HG03196 (cell line): ENCODE measurements at regions not wholly inside any gene's neighbourhood (a gene's known extent, or its start where the extent isn't known, plus 50 kb on each side); places are given as distances from the start of the nearest gene placed in this dataset.

Experiments
- ATAC-seq: cut with Tn5 transposase; IDR thresholded peaks from one replicate; pipeline ENCODE4 v1.9.1; 2021; ENCODE audit not compliant: unreplicated experiment

DNA sequence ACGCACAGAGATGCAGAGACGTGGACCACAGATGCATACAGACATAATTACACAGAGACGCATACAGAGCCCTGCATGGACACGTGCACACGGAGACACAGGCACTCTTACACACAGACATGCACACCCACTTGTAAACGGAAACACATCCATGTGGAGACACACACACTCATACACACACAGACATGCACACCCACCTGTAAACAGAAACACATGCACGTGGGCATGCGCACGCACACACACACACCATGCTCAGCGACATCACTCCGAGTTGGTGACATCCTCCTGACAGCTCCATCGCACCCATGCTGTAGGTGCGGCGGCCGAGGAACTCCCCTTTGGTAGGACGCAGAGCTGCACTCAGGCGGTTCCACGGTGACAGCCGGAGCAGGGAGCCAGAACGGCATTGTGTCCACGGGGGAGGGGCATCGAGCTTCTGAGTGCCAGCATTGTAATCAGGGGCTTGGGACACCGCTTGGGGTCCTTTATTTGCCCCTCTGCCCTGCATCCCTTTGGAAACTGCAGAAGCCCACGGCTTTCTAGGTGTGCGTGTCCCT lies 233.5 kb downstream of the RBFOX3 start:
- ATAC-seq = no peak

DNA sequence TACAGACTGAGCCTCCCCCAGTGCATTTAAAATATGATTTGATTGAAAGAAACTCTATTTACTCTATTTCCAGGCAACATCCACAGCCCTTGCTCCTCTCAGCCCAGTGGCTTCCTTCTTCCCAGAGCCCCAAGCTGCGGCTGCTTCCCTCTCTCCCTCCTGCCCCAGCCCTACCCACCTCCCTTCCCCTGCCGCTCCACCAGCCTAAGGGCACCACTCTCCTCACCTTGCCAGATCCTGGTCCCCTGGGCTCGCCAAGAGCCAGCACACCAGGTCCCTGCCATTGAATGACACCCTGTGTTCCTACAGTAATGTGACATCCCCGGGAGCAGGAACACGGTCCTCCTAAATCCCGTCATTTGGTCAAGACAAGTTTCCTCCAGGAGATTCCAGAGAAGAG lies 236.0 kb downstream of the RBFOX3 start:
- no peak for ATAC-seq

- no peak for ATAC-seq
Observed at GRCh38 chr17:79374087-79374689, 236.7 kb downstream of the RBFOX3 start.

DNA sequence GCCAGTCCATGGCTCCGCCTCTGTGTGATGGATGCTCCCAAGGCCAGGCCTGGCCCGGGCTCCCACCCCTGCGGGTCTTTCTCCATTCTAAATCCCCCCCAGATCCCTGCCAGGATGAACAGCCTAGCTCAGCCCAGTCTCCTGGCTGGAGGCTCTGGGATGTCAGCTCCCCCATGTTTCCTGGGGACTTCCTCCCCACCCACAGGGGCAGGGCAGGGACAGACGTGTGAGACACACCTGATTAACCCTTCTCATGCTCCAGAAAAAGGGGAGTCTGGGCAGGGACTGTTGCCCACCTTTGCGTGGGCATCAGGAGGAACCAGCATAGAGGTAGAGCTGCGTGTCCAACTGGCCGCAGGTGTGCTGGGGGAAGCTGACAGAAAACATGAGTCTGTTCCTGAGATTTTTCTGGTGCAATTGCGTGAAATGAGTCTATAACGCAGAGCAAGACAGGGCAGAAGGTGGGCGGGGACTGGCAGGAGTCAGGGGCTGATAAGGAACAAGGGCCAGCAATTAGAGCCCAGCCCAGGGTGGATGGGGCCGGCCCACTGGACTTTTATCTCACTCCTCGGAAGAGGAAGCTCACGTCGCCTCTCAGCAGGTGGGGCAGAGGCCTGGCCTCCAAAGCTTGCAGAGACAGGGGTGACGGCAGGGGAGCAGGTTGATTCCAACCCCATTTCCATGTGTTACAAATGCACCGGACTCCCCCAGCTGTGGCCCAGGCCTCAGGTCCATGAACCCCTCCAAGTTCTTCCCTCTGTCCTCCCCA lies 238.2 kb downstream of the RBFOX3 start:
- ATAC-seq = no peak

DNA sequence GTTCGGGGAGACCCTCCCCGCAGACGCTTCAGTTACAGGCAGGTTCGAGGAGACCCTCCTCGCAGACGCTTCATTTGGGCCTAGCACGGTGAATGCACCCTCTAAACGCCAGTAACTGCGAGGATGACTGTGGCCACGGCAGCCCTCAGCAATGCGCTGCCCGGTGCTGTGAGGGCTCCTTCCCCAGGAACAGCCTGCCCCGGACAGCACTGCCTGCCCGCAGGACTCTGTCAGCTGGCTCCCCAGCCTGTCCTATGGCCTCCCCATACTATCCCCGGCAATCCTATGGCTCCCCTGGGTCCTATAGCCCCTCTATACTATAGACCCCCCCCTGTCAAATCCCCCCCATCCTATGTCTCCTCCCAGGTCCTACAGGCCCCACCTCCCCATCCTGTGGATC lies 238.9 kb downstream of the RBFOX3 start:
- no peak for ATAC-seq

DNA sequence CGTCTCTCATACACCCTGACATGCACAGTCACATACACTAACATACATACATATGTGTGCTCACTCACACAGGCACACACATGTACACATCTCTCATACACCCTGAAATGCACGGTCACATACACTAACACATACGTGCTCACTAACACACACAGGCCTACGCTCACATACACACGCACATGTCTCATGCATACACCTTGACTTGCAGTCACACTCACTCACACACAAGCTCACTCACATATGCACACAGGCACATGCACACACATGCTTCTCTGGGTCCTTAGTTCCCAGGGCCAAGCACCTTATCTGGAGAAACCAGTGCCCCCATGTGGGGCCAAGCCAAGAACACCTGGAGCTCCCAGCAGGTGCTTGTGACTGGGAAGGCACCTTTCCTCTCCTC lies 240.3 kb downstream of the RBFOX3 start:
- no peak for ATAC-seq

DNA sequence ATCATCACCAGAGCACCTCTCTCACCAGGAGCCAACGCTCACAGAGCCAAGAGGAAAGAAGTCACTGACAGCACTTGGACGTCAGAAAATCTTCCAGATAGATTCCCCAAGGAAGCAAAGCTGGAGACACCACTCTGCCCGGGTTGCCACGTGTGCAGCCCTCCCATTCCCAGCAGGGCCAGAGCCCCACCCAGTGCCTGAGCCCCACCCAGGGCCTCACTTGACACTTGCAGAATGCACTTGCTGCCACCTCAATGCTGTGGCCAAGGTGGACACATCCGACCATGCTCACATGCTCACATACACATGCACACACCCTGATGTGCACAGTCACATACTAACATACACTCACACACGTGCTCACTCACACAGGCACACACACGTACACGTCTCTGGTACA lies 240.7 kb downstream of the RBFOX3 start:
- no peak for ATAC-seq

DNA sequence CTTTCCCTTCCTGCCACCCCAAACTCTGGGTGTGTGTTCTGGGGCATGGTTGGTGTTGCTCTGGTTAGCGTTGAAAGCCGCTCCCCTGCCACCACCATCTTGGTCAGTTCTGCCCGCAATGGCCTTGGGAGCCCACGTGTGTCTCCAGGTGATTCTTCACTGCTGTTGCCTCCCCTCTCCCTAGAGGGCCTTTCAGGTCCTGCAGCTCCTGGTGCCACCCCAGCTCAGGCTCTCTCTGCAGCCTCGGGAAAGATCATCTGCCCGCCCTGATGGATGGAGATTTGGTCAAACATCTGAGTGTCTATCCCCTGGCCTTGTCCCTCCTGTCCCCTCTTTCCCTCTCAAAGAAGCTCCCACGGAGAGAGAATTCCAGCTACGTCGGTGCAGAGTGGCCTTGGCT lies 241.3 kb downstream of the RBFOX3 start:
- ATAC-seq = no peak

DNA sequence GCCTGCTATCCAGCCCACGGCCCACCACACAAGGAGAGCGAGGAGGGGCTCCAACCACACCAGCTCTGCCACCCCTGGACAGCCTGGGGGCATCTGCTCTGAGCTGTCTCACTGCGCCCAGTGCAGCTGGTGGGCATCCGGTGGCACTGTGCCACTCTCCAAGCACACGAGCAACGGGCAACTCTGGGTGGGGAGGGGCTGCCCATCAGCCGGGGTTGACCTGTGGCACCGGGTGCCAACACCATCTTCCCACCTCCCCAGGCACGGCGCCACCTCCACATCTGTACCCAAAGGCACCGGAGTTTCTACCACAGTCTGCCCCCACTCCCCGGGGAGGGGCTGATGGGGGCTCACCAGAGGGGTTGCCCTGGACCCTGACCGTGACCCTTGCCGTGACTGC lies 241.8 kb downstream of the RBFOX3 start:
- no peak for ATAC-seq

DNA sequence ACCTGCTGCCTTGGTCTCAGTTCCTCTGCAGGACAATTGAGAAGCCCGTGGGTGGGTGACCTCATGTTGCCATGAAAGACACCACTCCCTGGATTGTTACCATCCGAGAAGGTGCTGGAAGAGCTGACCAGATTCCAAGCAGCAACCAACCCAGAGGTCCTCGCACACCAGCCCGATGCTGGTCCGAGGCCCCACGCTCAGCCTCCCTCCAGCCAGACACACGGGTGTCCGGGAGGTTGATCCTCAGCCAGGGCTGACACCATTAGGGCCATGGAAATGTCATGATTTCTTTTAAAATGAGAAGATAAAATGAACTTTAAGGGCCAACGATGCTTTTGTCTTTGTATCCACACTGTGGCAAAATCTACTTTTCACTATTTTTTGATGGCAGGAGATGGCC lies 242.3 kb downstream of the RBFOX3 start:
- ATAC-seq = no peak

DNA sequence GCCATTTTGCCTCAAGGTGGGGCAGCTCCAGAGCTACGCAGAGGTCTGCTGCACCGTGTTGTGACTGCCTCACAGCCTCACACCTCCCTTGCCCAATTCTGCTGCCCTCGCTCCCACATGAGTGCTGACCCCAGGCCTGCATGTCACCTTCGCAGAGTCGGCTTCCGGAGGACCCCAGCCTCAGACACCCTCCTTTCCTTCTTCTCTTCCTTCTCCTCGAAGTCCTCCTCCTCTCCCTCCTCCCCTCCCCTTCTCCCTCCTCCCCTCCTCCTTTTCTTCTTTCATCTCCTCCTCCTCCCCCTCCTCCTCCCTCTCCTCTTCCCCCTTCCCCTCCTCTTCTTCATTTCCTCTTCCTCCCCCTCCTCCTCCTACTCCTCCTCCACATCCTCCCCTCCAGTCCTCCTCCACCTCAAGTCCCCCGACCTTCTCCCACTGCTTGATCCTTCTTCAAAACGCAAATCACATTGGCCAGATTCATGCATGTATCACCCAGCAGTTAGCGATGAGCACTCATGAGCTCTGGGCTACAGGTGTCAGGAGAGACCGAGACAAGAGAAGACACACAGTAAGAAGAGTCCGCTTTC lies 243.8 kb downstream of the RBFOX3 start:
- no peak for ATAC-seq

DNA sequence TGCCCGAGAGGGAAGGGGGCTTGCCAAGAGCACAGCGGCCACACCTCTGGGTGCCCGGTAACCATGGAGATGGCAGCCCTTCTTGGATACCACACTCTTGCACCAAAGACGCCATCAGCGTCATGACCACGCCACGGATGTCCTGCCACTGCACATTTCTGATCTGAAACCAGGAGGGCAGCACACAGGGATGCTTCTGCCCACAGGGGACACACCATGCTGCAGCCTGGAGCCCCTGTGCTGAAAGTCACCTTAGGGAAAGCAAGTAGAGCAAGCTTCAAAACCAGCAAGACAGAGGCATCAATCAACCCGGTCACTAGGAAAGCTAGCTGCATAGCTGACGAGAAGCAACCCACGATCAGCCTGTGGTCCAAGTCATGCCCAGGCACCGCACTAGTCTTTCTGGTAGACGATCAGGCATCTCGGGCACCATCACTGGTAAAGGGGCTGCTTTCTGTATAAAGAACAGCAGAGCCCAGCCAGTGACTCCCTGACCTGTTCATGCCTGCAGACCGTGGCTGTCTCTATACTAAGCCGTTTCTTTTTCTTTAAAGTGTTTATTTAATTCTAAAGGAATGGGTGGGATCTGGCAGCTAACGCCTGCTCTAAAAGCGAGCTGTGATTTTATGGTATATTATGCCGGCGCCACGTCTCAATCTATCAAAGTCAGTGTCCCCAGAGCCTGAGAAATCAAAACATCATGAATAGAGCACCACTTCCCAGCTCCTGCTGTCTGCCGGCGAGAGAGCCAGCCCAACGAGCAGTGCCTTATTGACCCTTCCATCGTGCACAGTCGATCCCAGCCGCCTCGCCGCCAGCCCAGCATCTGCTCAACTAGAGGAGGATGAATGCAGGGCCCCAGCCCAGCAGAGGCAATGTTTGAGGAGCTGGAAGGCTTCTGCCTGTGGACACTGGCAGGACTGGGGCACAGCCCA lies 244.7 kb downstream of the RBFOX3 start:
- no peak for ATAC-seq

- no peak for ATAC-seq
Observed at GRCh38 chr17:79365351-79365750, 245.5 kb downstream of the RBFOX3 start.

DNA sequence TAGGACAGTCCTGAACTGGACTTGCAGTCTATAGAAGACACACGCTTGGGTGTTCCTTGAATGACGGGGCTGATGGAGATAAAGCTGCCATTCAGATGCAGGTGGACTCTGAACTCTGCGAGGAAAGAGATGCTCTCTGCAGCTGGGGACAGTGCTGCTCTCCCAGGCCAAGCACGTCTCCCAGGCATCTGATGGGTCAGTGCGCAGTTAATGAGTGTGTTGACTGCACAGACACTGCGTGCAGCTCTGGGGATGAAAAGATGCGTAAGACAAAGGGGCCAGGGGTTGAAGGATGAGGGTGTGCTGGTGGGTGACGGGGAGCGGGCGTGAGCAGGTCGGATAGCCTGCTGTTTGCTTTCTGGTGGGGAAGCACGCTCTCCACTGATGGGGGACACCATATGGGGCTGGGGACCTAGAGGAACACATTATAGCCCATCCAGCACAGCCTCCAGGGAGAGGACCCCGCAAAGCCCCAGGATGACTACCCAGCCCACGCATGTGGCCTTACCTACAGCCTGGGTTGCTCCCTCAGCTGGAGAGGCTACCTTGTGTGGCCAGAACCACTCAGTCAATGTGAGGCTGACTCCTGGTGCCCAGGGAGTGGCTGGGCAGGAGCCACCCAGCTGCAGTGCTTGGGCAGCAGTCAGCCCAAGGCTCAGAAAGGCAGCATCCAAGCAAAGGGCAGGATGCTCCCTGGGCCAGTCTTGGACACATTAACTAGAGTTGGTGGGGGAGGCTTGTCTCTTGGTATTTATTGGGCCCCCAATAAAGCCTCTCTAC lies 246.3 kb downstream of the RBFOX3 start:
- no peak for ATAC-seq

GRCh38 chr17:79363552-79364275 lies 247.1 kb downstream of the RBFOX3 start:
- ATAC-seq = no peak

GRCh38 chr17:79362772-79363305 lies 248.0 kb downstream of the RBFOX3 start:
- ATAC-seq = no peak

DNA sequence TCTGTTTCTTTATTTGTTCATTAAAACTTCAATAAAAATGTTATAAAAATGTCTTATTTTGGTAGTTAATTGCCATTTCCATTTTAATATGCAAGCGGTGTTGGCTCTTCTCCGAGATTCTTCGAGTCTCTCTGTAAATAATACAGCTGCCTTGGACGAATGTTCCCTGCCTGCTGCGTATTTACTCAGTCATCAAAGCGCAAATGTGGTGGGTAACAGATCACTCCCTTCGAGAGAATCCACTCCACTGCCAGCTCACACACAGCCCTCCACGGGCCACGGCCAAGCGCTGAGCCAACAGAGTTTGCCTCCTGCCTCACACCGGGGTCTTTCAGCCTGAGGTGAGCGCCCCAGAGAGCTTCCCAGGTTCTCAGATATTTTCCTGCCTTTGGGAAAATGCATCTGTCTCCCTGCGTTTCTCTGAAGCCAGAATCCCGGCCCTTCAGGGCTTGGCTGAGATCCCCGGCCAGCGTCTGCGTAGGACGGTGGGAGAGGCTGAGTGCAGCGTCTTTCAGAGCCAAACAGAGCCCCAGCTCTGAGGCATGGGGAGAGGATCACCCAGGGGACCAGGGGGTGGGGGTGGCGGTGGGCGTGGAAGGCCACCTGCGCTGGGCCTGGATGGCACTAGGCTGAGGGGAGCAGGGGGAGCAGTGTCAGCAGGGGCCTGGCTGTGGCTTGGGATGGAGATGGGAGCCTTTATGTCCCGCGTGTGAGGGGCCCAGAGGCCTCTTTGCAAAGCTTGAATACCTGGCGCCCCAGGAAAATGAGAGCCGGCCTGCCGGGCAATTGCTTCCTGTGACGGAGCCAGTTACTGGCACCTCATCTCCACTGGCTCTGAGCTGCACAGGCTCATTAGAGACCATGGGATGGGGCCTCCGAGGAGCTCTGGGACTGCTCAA lies 248.7 kb downstream of the RBFOX3 start:
- no peak for ATAC-seq

GRCh38 chr17:79361221-79361734 lies 249.6 kb downstream of the RBFOX3 start:
- ATAC-seq = no peak
